CD4-positive, alpha-beta T cell treated with Interleukin-15 for 4 hours (primary cell): ENCODE measurements at regions not wholly inside any gene's neighbourhood (a gene's known extent, or its start where the extent isn't known, plus 50 kb on each side); places are given as distances from the start of the nearest gene placed in this dataset.

Experiments used
- DNase-seq: peaks from one replicate; pipeline ENCODE4 v3.0.0-alpha.2; 2020; ENCODE audit warnings: low spot score

GRCh38 chr12:18970603-18971002, 158.9 kb upstream of the PLEKHA5 start:
- DNase-seq = no peak

GRCh38 chr12:18971932-18972331, 157.6 kb upstream of the PLEKHA5 start:
- no peak for DNase-seq

GRCh38 chr12:18975933-18976332, 153.6 kb upstream of the PLEKHA5 start:
- DNase-seq = no peak

- DNase-seq = no peak
These were observed 150.0 kb upstream of the PLEKHA5 start for GRCh38 chr12:18979401-18980126.

- DNase-seq = no peak
These were observed 147.8 kb upstream of the PLEKHA5 start for GRCh38 chr12:18981732-18982131.

GRCh38 chr12:18982226-18982949, 147.1 kb upstream of the PLEKHA5 start:
- no peak for DNase-seq

DNA sequence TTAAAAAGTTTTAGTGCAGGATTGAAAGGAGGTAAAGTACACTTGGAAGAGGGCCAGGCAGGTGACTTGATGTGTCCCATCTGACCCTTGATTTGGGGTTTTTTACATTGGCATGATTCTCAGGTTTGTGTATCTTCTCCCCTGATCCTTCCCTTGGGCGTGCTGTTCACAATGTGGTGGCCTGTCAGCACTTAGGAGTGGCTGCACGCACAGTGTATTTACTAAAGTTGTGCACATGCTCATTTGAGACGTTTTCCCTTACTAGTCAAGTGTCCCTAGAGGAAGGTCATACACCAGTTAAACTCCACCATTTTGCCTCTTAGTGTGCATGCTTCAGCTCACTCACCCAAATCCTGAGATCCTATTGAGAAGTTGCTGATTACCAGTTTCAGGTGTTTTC, 145.7 kb upstream of the PLEKHA5 start:
- DNase-seq = no peak

GRCh38 chr12:18990856-18991255, 138.7 kb upstream of the PLEKHA5 start:
- no peak for DNase-seq

- no peak for DNase-seq
These were observed 137.2 kb upstream of the PLEKHA5 start for GRCh38 chr12:18992336-18992735.

GRCh38 chr12:18998343-18999261, 130.9 kb upstream of the PLEKHA5 start:
- no peak for DNase-seq

DNA sequence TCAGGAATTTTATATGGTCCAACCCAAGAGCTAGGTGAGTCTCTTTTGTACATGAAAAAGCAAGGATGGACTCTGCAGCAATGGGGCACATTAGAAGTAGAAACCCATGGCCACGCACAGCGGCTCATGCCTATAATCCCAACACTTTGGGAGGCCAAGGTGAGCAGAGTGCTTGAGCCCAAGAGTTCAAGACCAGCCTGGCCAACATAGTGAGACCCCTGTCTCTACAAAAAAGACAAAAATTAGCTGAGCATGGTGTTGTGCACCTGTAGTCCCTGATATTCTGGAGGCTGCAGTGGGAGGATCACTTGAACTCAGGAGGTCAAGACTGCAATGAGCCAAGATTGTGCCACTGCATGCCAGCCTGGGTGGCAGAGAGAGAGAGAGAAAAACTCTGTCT, 128.7 kb upstream of the PLEKHA5 start:
- no peak for DNase-seq

- no peak for DNase-seq
These were observed 127.3 kb upstream of the PLEKHA5 start for GRCh38 chr12:19002216-19002615.

GRCh38 chr12:19003141-19003540, 126.4 kb upstream of the PLEKHA5 start:
- DNase-seq = no peak

DNA sequence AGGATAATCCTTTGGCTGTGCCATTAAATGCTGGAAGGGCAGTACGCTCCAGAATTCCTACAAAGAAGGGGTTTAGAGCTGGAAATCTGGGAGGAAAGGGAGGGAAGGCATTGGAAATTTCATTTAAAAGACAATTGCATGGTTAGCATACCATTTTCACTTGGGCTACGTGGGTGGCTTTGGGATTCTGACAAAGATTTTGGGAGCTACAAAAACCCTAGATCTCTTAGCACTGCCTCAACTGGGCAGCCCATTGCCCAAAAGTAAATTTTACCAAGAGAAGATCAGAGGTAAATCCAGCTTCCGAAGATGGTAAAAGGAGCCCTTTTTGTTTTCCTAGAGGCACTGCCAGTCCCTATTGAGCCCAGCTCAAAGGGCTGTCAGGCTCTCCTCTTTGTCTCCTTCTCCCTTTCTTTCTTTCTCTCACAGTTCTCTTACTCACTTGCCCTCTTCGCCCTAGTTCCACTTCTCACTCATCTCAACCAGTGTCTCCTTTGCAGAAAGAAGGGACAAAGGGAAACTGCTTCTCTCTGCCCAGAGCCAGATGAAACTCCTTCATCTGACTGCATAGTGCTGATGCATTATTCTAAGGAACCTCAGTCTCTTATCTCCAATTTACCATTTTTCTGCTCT, 125.4 kb upstream of the PLEKHA5 start:
- DNase-seq = no peak

DNA sequence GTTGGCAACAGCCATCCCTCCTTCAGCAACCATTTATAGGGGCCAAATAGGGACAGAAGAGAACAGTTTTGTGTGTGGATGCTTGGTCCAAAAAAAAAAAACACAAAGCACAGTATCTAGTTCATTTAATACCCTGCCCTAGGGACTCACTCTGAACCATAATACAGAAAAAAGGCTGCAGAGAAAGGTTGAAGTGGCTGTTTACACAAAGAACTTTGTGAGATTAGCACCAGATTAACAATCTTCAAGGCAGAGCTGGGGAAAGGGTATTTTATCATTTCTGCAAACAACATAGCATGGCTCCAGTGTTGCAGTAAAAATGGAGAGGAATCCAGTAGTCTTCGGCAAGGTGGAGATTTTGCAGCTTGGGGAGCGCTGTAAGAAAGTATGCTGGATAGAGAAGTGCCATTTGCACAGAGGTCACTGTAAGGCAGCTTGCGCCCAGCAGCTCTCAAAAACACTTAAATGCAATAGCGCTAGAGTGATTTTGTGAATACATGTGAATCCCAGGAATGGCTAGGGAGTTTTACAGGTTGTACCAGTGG, 124.2 kb upstream of the PLEKHA5 start:
- no peak for DNase-seq

- DNase-seq = no peak
These were observed 122.9 kb upstream of the PLEKHA5 start for GRCh38 chr12:19006626-19007137.

GRCh38 chr12:19008102-19008501, 121.4 kb upstream of the PLEKHA5 start:
- DNase-seq = no peak

DNA sequence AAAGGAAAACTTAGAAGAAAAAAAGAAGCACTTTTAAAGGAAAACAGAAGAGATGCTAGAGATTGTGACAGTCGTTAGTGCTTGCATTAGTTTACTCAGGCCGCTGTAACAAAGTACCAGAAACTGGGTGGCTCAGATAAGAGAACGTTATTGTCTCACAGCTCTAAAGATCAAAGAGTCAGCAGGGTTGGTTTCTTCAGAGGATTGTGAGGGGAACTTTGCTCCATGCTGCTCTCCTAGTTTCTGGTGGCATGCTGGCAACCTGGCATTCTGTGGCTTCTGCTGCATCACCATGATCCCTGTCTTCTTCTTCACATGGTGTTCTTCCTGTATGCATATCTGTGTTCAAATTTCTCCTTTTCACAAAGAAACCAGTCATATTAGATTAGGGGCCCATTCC, 119.4 kb upstream of the PLEKHA5 start:
- DNase-seq = no peak

- DNase-seq = no peak
These were observed 118.8 kb upstream of the PLEKHA5 start for GRCh38 chr12:19010726-19011125.

DNA sequence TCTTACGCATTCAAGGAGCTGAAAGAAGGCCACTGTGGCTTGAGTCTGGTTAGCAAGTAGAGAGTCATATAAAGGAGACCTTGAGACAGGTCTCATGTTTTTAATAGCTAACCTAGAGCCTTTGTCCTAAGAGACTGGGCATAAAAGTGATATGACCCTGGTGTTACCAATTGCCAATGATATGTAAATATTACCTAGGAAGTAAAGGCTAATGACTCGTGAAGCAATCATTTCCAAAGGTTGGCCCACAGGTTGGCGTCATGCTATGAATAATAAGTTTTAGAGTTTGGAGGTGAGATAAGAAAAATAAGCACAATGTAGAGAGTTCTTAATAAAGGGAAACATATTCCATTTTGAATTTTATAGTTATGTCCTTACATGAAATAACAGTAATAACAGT, 116.6 kb upstream of the PLEKHA5 start:
- DNase-seq = no peak

DNA sequence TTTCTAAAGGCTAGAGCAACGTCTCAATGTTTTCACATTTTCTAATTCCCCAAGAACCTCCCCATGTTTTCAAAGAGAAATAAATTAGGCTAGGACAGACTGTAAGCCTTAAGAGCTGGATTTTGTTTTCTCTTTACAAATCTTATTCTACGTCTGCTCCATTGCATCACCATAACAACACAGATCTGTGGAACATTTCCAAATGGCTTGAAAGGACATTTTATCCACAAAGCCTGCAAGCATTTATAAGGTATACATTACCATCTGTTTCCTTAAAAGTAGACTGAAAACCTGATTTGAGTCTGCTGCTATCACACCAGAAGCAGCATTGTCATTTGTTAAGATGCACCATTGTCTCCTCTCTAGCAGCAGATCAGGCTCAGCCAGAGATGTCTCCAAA, 115.3 kb upstream of the PLEKHA5 start:
- no peak for DNase-seq

- DNase-seq = no peak
These were observed 114.2 kb upstream of the PLEKHA5 start for GRCh38 chr12:19015285-19015684.
